ENCODE measurements at regions not wholly inside any gene's neighbourhood (a gene's known extent, or its start where the extent isn't known, plus 50 kb on each side); places are given as distances from the start of the nearest gene placed in this dataset.

DNA sequence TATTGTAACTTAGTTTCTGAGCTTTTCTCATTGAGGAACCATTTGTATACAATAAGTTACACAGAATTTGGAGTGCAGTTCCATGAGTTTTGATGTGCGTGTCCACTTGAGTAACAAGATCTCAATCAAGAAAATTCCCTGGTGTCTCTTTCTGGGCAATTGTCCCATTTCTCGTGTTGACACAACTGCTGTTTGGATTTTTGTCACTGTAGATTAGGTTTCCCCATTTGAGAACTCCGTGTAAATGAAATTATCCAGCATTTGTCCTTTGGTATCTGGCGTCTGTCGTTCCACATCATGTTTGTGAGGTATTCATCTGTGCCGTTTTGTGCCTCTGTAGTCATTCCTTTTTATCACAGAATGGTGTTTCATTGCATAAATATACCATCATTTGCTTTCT lies 547.0 kb downstream of the TBC1D22A start:
- TF ChIP-seq, protein P1, sequence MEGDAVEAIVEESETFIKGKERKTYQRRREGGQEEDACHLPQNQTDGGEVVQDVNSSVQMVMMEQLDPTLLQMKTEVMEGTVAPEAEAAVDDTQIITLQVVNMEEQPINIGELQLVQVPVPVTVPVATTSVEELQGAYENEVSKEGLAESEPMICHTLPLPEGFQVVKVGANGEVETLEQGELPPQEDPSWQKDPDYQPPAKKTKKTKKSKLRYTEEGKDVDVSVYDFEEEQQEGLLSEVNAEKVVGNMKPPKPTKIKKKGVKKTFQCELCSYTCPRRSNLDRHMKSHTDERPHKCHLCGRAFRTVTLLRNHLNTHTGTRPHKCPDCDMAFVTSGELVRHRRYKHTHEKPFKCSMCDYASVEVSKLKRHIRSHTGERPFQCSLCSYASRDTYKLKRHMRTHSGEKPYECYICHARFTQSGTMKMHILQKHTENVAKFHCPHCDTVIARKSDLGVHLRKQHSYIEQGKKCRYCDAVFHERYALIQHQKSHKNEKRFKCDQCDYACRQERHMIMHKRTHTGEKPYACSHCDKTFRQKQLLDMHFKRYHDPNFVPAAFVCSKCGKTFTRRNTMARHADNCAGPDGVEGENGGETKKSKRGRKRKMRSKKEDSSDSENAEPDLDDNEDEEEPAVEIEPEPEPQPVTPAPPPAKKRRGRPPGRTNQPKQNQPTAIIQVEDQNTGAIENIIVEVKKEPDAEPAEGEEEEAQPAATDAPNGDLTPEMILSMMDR (IDR thresholded peaks at IDR 0.05 in 2 of 3, conservative IDR thresholded peaks at IDR 0.05 in 1 of 3; ENCODE audit: borderline replicate concordance in 1 of 3, insufficient read depth in 1 of 3, low read depth in 2 of 3, low read length in 2 of 3): no peak
- TF ChIP-seq POLR2A (IDR thresholded peaks at IDR 0.05; ENCODE audit: borderline replicate concordance, extremely low read depth, insufficient read depth, insufficient read length): no peak
